NCI-H82 treated with DMSO at 0.1 percent for 48 hours (cell line): ENCODE measurements at regions not wholly inside any gene's neighbourhood (a gene's known extent, or its start where the extent isn't known, plus 50 kb on each side); places are given as distances from the start of the nearest gene placed in this dataset.
"Not testable (repeated sequence)": the region's sequence is repeated elsewhere in the genome, so short reads cannot be mapped to it uniquely, and the experiment has no call there.

ENCODE experiments used
- DNase-seq: peaks from one replicate; lab custom pipeline; 2025; ENCODE audit not compliant: unreplicated experiment; lab: John Stamatoyannopoulos, UW

DNA sequence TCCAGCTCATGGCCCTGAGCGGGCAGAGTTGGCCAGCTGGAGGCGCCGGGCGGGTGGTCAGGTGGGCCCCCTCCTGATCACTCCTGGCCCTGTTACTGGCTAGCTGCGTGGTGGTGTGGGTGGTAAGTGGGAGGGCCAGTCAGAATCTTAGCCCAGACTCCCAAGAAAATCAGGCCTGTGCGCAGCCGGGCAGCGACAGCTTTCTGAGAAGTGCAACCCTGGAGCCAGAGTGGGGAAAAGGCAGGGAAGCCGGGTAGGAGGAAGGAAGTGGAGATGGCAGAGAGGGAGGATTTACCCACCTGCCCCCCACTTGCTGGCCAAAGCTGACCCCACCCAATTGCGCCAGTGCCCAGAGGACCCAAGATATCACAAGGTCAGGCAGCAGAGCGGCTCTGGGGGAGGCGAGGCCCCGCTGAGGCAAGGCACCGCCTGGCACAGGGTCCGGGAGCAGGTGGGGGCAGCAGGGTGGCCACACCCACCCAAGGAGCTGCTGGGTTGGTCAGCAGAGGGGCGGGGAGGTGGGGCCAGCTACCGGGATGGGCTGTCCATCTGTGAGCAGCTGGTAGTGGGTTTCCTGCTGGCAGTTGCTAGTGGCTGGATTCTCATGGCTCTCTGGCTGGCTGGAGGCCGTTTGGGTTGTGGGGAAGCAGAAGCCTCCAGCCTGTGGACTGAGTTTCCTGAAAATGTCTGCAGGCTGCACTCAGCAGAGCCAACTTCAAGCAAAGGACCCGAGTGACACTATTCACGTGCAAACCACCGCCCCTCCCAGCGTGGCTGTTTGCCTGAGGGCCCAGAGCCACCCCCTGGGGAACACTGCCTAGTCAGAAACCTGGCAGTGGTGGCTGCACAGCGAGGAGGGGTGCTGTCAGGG is 196.4 kb downstream of the IGLL1 start:
- peak; percentile 3 for DNase-seq

DNA sequence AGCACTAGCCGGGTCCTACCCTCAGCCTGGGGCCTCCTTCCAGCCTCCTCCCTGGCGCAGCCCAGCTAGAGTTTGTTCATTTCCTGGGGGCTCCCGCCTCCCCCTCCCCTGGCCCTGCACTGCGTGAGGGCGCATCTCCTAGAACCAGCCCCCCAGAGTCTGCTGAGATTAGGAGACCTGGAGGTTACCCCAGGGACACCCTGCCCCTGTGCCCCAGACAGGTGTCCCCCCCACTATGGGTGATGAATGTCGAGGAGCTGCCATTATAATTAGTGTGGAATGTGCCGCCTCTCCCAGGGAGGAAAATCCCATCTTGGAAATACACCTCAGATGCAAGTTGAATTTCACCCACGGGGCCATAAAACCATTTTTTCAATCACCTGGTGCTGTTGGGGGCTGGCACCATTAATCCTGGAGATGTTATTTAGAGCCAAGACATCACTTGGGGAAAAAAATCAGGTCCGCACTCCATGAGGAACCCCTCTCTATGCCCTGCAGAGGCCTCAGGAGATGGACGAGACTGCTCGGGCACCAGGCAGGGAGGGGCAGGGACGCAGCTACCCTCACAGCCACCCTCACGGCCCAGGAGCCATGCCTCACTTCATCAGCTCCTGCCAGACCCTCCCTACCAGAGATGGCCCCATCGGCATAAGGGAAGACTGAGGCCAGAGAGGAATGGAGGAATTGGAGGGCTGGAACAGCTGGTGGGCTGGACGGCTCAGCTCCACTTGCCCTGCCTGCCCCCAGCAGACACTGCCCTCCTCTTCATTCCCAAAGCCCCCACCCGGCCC is 197.5 kb downstream of the IGLL1 start:
- DNase-seq = no peak

DNA sequence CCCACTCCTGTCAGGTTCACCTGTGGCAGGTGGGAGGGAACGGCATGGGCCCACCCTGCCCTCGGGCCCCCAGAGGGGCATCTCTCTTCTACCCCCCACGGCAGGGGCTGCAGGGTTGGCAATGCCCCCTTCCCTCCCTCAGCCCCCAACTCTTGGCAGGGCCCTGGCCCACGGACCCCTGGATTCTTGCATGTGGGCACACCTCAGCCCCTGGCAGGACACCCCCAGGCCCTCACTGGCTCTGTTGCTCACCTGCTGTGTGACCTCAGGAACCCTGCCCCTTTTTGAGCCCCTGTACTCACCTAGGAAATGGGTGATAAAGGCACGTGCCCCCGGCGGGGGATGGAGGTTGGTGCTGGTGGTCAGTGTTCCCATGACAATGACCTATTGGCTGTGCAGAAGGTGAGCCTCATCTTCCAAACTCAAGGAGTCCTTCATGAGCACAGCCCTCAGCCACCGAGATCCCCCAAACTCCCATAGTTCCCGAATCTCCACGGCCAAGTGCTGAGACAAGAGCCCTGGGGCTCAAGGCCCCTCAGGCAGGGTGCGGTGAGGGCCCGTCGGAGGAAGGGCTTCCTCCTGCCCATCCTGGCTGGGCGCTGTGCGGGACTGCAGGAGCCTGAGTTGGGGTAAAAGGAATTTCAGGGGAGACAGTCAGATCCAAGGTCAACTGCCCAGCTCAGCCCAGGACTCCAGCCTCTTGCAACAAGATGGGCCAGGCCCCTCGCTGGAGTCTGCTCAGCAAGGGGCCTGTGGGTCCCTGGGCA is 198.2 kb downstream of the IGLL1 start:
- DNase-seq = no peak

DNA sequence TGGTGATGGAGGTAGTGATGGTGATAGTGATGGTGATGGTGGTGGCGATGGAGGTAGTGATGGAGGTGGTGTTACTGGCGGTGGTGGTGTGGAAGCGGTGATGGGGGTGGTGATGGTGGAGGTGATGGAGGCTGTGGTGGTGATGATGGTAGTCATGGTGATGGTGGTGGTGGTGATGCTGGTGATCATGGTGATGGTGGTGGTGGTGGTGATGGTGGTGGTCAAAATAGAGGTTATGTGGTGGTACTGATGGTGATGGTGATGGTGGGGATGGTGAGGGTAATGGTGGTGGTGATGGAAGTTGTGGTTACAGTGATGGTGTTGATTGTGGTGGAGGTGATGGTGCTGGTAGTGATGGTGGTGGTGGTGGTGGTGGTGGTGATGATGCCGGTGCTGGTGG is 199.2 kb downstream of the IGLL1 start:
- DNase-seq = no peak

DNA sequence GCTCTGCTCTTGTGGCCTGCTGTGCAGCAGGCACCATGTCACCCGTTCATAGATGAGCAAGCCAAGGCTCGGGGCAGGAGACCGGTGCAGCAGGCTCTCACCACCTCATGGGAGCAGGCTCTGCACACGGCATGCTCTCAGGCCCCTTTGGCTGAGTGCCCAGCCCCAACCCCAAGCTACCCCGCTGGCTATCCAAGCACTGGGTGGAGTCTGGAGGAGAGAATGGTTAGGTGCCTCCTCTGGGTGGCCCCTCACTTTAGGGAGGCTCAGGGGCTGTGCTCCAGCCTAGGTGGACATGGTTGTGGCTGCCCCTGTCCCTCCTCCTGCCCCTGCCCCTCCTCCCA is 199.9 kb downstream of the IGLL1 start:
- DNase-seq = no peak

DNA sequence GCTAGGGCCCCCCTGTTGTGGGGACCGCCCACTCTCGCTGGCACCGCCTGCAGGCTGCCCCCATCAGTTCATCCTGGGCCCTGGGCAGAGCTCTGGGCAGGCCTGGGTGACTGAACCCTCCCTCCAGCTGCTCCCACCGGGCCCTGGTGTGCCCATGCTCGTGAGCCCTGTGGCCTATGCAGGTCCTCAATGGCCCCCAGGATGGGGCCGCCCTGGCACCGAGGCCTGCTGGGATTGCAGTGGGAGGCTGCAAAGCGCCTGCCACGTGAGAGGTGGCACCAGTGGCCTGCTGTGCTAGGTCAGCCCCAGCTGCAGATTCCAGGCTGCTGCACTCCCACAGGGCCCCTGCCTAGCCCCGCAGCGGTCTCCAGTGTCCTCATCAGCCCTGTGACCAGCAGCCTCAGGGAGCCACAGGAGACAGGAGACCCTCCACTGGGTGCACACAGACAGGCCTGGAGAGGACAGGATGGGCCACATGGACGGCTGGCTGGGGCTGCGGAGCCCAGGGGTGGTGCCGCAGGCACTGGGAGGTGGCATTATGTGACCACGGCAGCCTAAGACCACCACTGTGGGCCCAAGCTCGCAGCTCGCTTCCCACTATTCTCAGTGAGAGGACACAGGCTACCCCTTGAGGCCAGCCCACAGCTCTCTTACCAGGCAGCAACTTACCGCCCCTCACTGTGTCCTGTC is 199.4 kb downstream of the BCR start:
- DNase-seq = not testable (repeated sequence)

DNA sequence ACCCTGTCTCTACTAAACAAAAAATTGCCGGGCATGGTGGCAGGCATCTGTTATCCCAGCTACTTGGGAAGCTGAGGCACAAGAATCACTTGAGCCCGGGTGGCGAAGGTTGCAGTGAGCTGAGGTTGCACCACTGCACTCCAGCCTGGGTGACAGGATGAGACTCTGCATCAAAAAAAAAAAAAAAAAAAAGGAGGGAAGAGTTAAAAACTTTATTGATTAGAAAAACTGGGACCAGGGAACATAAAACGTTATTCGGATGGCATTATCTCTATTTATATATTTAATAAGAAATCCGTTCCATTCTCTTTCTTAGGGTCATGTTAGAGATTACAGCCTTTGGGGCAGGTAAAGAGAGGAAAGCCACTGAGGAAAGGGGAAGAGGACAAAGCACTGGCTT is 197.5 kb downstream of the BCR start:
- no peak for DNase-seq

DNA sequence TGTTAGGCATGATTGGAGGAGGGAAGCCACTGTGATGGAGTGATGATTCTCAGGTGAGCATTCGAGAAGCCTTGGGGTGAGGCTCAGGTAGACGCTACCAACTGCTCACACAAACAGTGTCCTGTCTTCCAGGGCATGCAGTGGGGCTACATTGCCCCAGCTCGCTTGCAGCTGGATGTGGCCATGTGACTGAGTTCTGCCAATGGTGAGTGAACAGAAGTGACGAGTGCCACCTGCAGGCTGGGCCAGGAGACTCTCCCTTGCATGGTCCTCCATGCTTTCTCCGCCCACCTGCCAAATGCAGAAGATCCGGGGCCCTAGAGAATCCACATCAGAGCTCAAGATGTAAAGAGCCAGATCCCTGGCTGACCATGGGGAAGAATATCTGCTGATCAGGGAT is 195.9 kb downstream of the BCR start:
- no peak for DNase-seq

DNA sequence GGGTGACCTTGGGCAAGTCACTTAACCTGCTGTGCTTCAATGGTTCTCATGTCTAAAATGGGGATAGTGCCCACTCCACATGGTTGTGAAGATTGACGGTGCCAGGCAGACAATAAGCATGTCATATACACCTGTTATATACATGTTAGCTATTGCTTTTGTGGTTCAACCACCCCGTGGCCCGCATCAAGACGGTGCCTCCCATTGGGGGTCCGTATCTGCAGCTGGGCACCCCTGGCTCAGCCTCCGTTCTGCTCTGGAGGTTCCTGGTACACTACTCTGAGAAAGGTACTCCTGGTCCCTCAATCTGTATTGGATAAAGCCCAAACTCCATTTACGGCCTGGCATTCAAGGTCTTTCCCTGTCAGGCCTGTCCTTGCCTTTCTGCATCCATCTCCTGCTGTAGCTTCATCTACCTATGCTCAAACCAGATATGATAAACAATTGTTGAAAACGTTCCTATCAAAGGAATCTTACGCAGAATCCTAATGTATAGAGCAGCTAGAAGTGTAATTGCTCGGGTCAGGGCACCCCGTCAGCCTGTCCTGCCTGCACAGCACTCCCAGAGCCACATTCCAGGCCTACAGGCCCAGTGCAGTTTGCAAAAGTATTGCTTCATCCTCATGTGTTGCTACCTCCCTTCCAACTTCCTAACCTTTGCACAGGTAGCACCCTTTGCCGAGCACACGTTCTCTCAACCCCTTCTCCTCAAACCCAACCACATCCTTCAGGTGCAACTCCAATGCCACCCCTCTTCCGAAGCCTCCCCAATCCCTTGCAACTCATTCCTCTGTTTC is 194.9 kb downstream of the BCR start:
- no peak for DNase-seq

DNA sequence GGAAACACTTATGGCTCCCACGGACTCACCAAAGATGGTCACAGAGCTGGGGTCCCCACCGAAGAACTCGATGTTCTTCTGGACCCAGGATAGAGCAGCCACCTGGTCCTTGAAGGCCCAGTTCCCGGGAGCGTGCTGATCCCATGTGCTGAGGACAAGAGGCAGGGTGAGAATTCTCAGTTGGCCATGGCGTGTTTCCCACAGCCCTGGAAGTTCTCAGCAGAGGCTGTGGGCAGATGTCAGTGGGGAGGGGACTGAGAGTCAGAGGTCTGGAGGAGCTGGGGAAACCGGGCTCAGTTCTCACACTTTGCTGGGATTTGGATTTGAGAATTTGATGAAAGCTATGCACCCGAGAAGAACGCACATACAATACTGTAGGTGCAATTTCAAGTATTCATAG is 193.3 kb downstream of the BCR start:
- DNase-seq = no peak

DNA sequence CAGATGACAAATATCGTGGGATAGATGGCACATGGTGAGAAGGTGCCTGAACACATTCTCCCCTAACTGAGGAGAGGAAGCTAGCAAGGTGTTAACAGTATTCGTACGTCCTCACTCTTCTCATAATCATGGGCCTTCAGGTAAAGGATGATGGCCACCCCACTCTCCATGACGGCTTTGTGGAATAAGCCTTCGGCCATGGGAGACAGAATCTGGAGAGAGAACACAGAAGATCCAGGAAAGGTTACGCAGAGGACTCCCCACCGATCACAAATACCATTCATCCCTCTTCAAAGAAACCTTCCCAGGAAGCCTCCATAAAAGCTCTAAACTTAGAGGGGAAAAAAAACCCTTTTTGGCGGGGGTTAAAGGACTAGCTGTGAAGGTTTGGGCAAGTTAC is 189.9 kb downstream of the BCR start:
- no peak for DNase-seq

DNA sequence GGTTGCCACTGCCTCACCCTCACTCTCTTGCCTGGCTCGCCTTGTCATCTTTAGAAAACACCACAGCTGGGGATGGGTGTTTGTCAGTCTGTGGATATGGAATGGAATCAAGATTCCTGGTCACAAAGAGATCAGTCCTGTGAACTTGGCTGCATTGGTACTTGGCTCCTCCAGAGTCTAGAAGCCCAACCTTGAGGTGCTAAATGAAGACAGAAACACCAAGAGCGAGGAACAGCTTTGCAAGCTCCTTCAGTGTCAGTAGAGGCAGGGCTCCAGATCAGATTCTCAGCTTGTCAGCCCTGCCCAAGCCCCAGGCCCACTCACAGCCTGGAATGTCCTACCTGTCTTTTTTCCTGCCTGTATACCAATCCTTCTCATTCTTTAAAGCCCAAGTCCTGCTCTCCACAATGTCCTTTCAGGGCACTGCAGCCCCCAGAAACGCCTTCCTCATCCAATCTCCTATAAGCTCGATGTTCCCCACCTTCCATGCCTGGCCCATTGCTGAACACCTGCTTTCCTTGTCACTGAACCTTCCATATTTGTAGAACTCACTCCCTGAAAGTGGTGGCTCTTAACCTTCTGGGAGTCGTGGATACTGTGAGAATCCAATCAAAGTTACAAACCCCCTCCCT is 188.9 kb downstream of the BCR start:
- DNase-seq = no peak
